H1 (cell line): ENCODE measurements at regions not wholly inside any gene's neighbourhood (a gene's known extent, or its start where the extent isn't known, plus 50 kb on each side); places are given as distances from the start of the nearest gene placed in this dataset.

ENCODE experiments used
- CHD2 ChIP-seq: IDR thresholded peaks from 2 replicates; pipeline ENCODE4 v1.6.1; 2012; ENCODE audit warnings: low read length, improper control_type of control experiment
- EZH2 ChIP-seq: fragments of 200-600 bp; sonication (generic); IDR thresholded peaks from 2 replicates; pipeline ENCODE4 v1.7.1; 2012; ENCODE audit warnings: low read depth, mild to moderate bottlenecking, moderate library complexity, low read length, inconsistent platforms; ENCODE audit not compliant: severe bottlenecking
- RXRA ChIP-seq: IDR thresholded peaks from 2 replicates; pipeline ENCODE4 v1.6.1; 2011; ENCODE audit warnings: low read depth, mild to moderate bottlenecking, low read length, moderate library complexity; ENCODE audit not compliant: insufficient read depth
- SIN3A ChIP-seq, 2 experiments: IDR thresholded peaks in 1 of 2; conservative IDR thresholded peaks in 1 of 2; 2 replicates each; pipeline ENCODE4 v1.6.1; 2011 to 2012; ENCODE audit warnings: low read length in 2 of 2, improper control_type of control experiment in 1 of 2, low read depth in 1 of 2, mild to moderate bottlenecking in 1 of 2
- SIX5 ChIP-seq: IDR thresholded peaks from 2 replicates; pipeline ENCODE4 v1.6.1; 2011; ENCODE audit warnings: mild to moderate bottlenecking, low read depth, low read length
- TAF1 ChIP-seq: IDR thresholded peaks from 2 replicates; pipeline ENCODE4 v1.6.1; 2011; ENCODE audit warnings: mild to moderate bottlenecking, low read depth, low read length

DNA sequence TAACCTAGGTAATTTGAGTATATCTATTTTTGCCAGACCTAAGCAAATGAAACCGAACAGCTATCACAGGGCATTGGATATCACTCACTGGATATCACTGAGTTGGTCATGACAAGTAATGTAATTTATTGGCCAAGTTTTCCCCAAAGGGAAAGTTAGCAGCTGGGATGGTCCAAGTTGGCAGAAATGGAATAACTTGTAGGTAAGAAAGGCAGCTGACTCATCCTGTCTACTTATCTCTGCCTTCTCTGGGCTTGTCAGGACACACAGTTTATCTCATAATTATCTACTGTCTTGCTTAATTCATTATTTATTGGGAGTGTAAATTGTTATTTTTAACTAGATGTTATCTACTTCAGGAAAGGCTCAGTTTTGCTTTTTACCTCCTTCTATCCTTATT, 502.0 kb upstream of the DPP6 start (continued):
- no peak for TF ChIP-seq EZH2
- TF ChIP-seq TAF1: no peak
- no peak for TF ChIP-seq SIN3A (conservative IDR thresholded peaks at IDR 0.05 in 1 of 2, IDR thresholded peaks at IDR 0.05 in 1 of 2; ENCODE audit: low read depth in 1 of 2, low read length in 2 of 2)
- no peak for TF ChIP-seq RXRA
- TF ChIP-seq SIX5: no peak
- TF ChIP-seq CHD2: no peak
